Fibroblast of lung (primary cell): ENCODE measurements at regions not wholly inside any gene's neighbourhood (a gene's known extent, or its start where the extent isn't known, plus 50 kb on each side); places are given as distances from the start of the nearest gene placed in this dataset.

Experiments used
- DNase-seq, 2 donors: peaks; one replicate each; pipeline versions ENCODE4 v3.0.0 to v3.0.0-alpha.2; 2010; ENCODE audit warnings: low read depth in 2 of 2
- H2AFZ ChIP-seq: 2 replicates; pipeline ENCODE4 v1.5.1; 2012; ENCODE audit warnings: low read length, control low read depth, inconsistent platforms
- H3K27ac ChIP-seq: 2 replicates; pipeline ENCODE4 v1.5.1; 2011; ENCODE audit warnings: low read length, control low read depth; ENCODE audit not compliant: insufficient read depth
- H3K27me3 ChIP-seq: 2 replicates; pipeline ENCODE4 v1.5.1; 2011; ENCODE audit warnings: mild to moderate bottlenecking, low read length; ENCODE audit not compliant: control insufficient read depth, insufficient read depth
- H3K36me3 ChIP-seq: 2 replicates; pipeline ENCODE4 v1.5.1; 2011; ENCODE audit warnings: low read length; ENCODE audit not compliant: control insufficient read depth, insufficient read depth
- H3K4me1 ChIP-seq: 2 replicates; pipeline ENCODE4 v1.5.1; 2011; ENCODE audit warnings: low read length; ENCODE audit not compliant: control insufficient read depth, insufficient read depth; ENCODE audit errors: extremely low read depth
- H3K4me2 ChIP-seq: 2 replicates; pipeline ENCODE4 v1.5.1; 2011; ENCODE audit warnings: low read length, control low read depth; ENCODE audit not compliant: insufficient read depth; ENCODE audit errors: extremely low read depth
- H3K4me3 ChIP-seq, 4 experiments: fragments of 200-600 bp in 1 of 4; sonication (generic) in 1 of 4; replicated peaks in 1 of 4; 2 replicates each; pipeline ENCODE4 v1.5.1; 2011 to 2016; ENCODE audit warnings: low read length in 4 of 4, low read depth in 3 of 4, mild to moderate bottlenecking in 3 of 4, control low read depth in 2 of 4, inconsistent platforms in 1 of 4, mixed read lengths in 1 of 4; ENCODE audit not compliant: insufficient read depth in 1 of 4; ENCODE audit errors: control extremely low read depth in 1 of 4
- H3K79me2 ChIP-seq: 2 replicates; pipeline ENCODE4 v1.5.1; 2012; ENCODE audit warnings: mild to moderate bottlenecking, low read length, inconsistent platforms; ENCODE audit not compliant: control insufficient read depth, insufficient read depth
- H3K9ac ChIP-seq: 2 replicates; pipeline ENCODE4 v1.5.1; 2011; ENCODE audit warnings: mild to moderate bottlenecking, low read length, control low read depth; ENCODE audit not compliant: insufficient read depth
- H3K9me3 ChIP-seq: 2 replicates; pipeline ENCODE4 v1.5.1; 2012; ENCODE audit warnings: low read depth, low read length; ENCODE audit not compliant: control insufficient read depth, insufficient read depth
- H4K20me1 ChIP-seq: 2 replicates; pipeline ENCODE4 v1.5.1; 2011; ENCODE audit warnings: low read length; ENCODE audit not compliant: control insufficient read depth, insufficient read depth; ENCODE audit errors: extremely low read depth
- CTCF ChIP-seq, 2 donors: IDR thresholded peaks in 1 of 2; conservative IDR thresholded peaks in 1 of 2; 1 replicate in 1 of 2; 2 replicates in 1 of 2; pipeline ENCODE4 v1.5.1; 2011 to 2012; ENCODE audit warnings: low read length in 2 of 2, control low read depth in 1 of 2, inconsistent platforms in 1 of 2, low read depth in 1 of 2, mild to moderate bottlenecking in 1 of 2
- EZH2 ChIP-seq: IDR thresholded peaks from 2 replicates; pipeline ENCODE4 v1.5.1; 2012; ENCODE audit warnings: low read length, control low read depth, mild to moderate bottlenecking; ENCODE audit errors: missing control alignments

GRCh38 chr20:39855799-39856198 is 833.2 kb downstream of the MAFB start:
- peak; percentile 56 to 84 for DNase-seq
- no peak overlapping the region for H3K4me2 ChIP-seq
- H4K20me1 ChIP-seq = no peaks in the 10 kb centered on the region
- no peaks in the 10 kb centered on the region for H3K36me3 ChIP-seq
- peaks cover 18% of the 10 kb centered on the region for H3K4me1 ChIP-seq
- H2AFZ ChIP-seq = no peak overlapping the region
- H3K4me3 ChIP-seq = no peak overlapping the region
- H3K27me3 ChIP-seq = no peaks in the 10 kb centered on the region
- no peaks in the 10 kb centered on the region for H3K9me3 ChIP-seq
- no peak for TF ChIP-seq CTCF (conservative IDR thresholded peaks at IDR 0.05 in 1 of 2, IDR thresholded peaks at IDR 0.05 in 1 of 2; ENCODE audit: low read depth in 1 of 2, low read length in 2 of 2)
- no peak for TF ChIP-seq EZH2
- no peak overlapping the region for H3K9ac ChIP-seq
- no peaks in the 10 kb centered on the region for H3K79me2 ChIP-seq
- no peak overlapping the region for H3K27ac ChIP-seq

- H3K36me3 ChIP-seq = no peaks in the 10 kb centered on the region
- no peak overlapping the region for H2AFZ ChIP-seq
- no peaks in the 10 kb centered on the region for H4K20me1 ChIP-seq
- no peak overlapping the region for H3K9ac ChIP-seq
- no peaks in the 10 kb centered on the region for H3K27me3 ChIP-seq
- H3K27ac ChIP-seq = no peak overlapping the region
- peak in 1 of 2 donors; percentile 70 for DNase-seq
- H3K79me2 ChIP-seq = no peaks in the 10 kb centered on the region
- no peak overlapping the region for H3K4me3 ChIP-seq
- TF ChIP-seq EZH2 (no peak), CTCF (conservative IDR thresholded peaks at IDR 0.05 in 1 of 2, IDR thresholded peaks at IDR 0.05 in 1 of 2; ENCODE audit: low read depth in 1 of 2, low read length in 2 of 2) (no peak)
- no peak overlapping the region for H3K4me2 ChIP-seq
- H3K4me1 ChIP-seq = peaks cover 26% of the 10 kb centered on the region
- no peaks in the 10 kb centered on the region for H3K9me3 ChIP-seq
Observed at GRCh38 chr20:39855056-39855455, 834.0 kb downstream of the MAFB start.

GRCh38 chr20:39853636-39854035 is 835.4 kb downstream of the MAFB start:
- Histone ChIP-seq H3K27me3 (no peaks in the 10 kb centered on the region), H3K36me3 (no peaks in the 10 kb centered on the region), H4K20me1 (no peaks in the 10 kb centered on the region), H3K79me2 (no peaks in the 10 kb centered on the region), H3K4me2 (peak overlapping the region; percentile 18), H3K4me1 (peaks cover 34% of the 10 kb centered on the region), H3K9ac (no peak overlapping the region), H3K27ac (peak overlapping the region; percentile 48), H3K4me3 (no peak overlapping the region), H2AFZ (no peak overlapping the region), H3K9me3 (no peaks in the 10 kb centered on the region)
- TF ChIP-seq EZH2 = no peak
- no peak for TF ChIP-seq CTCF (conservative IDR thresholded peaks at IDR 0.05 in 1 of 2, IDR thresholded peaks at IDR 0.05 in 1 of 2; ENCODE audit: low read depth in 1 of 2, low read length in 2 of 2)
- DNase-seq = peak; percentile 67 to 92
